GM19397 (cell line): ENCODE measurements at regions not wholly inside any gene's neighbourhood (a gene's known extent, or its start where the extent isn't known, plus 50 kb on each side); places are given as distances from the start of the nearest gene placed in this dataset.
"Not testable (repeated sequence)": the region's sequence is repeated elsewhere in the genome, so short reads cannot be mapped to it uniquely, and the experiment has no call there.

Experiments used
- ATAC-seq: cut with Tn5 transposase; IDR thresholded peaks from one replicate; pipeline ENCODE4 v1.9.1; 2021; ENCODE audit warnings: mild to moderate bottlenecking, moderate library complexity; ENCODE audit not compliant: unreplicated experiment

DNA sequence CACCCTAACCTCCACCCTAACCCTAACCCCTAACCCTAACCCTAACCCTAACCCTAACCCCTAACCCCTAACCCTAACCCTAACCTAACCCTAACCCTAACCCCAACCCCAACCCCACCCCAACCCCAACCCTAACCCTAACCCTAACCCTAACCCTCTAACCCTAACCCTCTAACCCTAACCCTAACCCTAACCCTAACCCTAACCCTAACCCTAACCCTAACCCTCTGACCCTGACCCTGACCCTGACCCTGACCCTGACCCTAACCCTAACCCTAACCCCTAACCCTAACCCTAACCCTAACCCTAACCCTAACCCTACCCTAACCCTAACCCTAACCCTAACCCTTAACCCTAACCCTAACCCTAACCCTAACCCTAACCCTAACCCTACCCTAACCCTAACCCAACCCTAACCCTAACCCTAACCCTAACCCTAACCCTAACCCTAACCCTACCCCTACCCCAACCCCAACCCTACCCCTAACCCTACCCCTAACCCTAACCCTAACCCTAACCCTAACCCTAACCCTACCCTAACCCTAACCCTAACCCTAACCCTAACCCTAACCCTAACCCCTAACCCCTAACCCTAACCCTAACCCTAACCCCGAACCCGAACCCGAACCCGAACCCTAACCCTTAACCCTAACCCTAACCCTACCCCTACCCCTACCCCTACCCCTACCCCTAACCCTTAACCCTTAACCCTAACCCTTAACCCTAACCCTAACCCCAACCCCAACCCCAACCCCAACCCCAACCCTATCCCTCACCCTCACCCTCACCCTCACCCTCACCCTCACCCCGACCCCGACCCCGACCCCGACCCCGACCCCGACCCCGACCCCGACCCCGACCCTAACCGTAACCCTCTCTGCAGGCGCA, 186.2 kb upstream of the CHL1 start:
- ATAC-seq: not testable (repeated sequence)

DNA sequence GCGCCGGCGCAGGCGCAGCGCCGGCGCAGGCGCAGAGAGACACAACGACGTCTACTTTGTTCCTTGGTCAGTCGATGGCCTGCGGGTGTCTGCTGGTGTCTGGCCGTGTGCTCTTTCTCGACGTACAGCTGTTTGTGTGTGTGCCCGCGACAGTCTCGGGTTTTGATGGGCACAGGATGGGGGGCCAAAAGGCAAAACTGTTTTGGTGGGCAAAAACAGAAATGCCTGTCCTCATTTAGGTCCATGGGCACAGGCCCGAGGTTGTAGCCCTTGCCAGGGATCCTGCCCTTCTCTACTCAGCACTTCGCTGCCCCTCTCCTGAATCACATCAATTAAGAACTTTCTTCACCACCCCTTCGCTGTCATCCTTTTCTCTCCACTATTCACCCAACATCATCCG, 184.8 kb upstream of the CHL1 start:
- no peak for ATAC-seq

DNA sequence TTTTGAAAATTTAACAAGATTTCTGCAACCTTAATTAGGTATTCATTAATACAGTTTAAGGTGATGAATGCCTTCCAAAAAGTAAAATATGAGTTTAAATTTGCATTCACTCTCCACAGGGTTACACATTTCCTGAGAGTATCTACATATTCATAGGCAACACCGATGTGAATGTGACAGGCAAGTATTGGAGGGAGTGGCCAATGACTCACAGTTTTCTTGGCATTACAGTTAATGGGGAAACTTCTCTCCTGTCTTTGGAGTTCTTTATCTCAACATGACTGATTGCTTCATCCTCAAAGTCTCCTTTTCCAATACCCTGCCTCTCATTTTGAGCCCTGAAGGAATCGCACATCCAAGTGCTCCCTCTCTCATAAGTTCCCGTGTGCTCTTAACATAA, 181.9 kb upstream of the CHL1 start:
- ATAC-seq: no peak

DNA sequence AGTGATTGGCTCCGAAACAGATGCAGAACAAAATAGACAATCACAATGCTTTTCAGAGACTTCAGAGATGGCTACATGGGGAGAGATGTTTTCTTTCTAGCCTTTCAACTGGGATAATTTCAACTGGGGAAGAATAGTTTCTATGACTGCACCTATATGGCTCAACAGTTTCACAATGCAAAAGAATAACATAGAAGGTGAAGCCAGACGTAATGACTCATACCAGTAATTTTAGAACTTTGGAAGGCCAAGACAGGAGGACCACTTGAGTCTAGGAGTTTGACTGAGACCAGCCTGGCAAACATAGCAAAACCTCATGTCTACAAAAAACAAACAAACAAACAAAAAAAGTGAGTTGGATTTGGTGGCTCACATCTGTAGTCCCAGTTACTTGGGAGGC, 180.2 kb upstream of the CHL1 start:
- ATAC-seq: no peak

DNA sequence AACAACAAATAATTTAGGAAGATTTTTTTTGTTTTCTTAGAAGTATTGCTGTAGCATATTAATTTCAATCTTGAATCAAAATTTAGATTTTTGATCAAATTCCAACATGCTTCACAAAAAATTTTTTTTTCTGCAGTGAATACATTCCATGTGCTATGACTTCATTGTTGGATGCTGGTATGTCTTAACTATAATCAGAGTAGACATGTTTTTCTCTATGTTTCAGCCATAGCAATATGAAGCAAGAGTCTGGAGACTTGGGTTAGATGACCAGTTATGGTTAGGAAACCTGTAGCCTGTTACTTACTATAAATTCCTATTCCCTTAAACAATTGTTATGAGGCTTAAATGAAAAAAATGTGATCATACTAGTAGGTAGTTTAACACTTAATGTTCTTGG, 176.1 kb upstream of the CHL1 start:
- no peak for ATAC-seq

DNA sequence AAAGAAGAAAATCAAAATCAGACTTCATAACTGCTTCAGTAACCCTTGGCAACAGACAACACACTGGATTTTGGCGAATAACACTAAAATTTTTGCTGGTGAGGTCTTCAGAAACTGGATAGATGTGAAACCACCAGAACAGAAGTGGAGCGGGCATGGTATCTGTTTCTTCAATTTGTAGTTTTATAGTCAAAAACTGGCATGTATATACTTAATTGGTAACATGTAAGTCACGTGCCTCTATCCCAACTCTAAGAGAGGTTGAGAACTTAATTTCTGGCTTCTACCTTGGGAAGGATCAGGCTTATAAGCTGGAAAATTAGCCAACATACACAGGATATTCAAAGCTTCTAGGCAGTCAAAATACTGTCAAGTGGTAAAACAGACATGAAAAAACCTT, 172.6 kb upstream of the CHL1 start:
- ATAC-seq: no peak

DNA sequence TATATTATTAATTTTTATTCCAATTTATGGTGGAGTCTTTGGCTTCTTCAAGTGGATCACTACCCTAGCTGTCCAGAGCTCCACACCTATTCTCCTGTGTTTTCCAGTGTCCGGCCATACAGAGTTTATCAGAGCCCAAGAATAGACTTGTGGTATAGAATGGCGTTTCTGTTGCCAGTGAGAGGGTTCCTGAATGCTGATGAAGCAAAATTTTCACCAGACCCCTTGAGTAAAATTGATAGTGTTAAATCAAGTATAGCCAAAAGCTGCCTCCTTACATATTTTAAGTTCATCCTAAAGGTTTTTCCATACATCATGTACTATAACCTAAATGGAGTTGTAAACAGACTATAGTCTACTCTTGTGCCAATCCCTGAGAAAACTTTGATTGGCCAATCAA, 171.5 kb upstream of the CHL1 start:
- ATAC-seq: no peak

DNA sequence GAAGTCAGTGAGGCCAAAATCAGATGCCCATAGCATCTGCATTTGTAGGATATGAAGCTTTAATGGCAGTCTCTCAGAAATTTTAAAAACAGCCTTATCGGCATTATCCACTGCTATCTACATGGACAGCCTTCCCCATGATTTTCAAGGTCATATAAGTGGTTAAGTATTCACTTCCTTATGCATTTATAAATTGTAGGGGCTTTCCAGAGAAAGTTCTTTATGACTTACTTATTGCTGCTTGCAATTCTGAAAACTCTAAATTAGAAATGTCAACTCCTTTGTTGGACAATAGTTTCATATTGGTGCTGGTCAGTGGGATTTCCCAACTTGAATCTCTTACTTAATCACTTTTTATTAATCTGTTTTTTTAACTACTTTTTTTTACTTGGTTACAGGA, 160.6 kb upstream of the CHL1 start:
- not testable (repeated sequence) for ATAC-seq

DNA sequence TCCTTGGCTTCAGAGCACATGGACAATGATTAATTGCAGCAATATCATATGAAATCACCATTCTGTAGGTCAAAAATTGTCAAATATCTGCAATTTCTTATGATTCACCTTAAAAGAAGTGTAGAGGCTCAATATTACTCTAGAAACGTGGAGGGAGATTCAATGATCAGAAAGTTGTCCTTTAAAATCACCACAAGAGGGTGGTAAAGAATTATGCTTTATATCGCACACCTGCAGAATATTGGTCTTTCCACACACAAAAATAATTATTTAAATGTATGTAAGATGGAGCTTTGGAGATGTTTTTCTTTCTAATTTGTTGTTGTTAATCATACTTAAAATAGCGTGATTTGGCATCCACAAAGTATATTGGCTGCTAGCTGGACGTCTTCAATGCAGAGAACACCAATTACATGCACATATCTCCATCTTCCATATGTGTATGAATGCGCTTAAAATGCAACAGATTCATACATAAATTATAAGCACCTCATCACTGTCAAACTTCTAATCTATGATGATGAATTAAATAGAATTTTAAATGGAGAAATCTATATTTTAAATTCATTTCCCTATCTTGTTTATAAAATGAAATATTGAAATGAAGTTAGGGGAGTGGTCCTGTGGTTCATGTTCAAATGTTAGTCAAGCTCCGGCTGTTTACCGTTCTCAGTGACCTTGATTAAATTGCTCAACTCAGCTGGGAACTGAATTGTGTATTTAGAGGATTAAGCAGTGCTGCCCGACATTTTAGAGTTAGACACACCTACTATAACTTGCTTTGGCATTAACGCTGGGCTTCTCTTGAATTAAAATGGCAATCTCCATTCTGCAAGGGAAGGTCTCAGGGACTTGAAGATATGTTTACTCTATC, 153.5 kb upstream of the CHL1 start:
- not testable (repeated sequence) for ATAC-seq

DNA sequence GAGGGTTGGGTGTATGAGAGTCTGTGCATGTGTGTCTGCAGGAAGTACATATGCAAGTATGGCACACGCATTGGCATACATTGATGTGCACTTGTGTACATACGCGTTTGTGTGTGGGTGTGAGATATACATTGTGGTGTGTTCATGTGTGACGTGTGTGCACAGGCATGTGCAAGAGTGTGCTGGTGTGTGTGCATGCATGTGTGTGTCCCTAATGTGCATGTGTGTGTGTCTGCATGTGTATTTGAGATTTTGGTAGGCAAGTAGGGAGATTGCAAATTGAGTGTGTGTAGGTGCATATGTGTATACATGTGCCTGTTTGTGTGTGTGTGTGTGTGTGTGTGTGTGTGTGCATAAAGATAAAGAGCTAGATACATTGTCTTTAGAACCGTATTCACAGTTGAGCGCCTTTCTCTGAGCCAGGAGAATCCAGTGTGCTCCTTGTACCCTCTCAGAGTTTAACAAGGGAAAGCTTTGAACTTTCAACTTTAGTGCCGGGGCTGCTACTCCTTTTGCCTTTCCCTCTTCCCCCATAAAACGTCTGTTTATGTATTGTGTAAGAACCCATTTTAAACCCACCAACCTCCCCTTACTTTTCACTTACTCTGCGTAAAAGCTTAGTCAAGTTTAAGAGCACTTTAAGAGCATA, 152.4 kb upstream of the CHL1 start:
- no peak for ATAC-seq

DNA sequence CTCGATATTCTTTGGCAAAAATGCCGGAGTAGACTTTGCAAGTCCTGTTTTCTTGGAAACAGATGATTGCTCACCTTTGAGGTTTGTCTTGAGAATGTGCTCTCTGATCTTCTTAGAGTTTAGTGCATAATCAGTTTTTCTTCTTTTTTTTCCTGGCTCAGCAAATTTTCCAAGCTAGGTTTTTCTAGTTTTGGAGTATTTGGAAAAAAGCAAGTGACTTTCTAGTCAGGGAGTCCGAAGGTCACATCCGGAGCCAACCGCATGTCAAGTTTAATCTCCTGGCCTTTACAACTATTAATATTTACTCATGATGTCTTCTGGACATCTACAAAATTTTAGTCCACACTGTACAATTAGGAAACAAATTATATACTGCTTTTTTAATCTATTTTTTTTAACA, 151.6 kb upstream of the CHL1 start:
- ATAC-seq: not testable (repeated sequence)

DNA sequence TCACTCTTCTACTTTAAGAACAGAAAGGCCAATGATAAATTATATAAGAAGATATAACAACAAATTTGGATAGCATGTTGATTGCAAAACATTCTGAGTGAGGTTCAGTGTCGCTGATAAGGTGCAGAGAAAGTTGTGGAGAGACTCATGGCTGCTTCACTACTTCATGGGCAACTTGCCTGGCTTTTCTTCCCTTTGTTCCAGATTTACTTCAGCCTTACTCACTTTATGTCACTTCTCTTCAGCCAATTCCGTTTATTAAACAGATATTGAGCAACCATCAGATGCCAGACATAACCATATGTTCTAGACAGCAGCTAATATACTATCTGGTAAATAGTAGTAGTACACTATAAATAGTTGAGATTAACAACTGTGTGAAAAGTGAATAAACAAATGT, 150.0 kb upstream of the CHL1 start:
- no peak for ATAC-seq

DNA sequence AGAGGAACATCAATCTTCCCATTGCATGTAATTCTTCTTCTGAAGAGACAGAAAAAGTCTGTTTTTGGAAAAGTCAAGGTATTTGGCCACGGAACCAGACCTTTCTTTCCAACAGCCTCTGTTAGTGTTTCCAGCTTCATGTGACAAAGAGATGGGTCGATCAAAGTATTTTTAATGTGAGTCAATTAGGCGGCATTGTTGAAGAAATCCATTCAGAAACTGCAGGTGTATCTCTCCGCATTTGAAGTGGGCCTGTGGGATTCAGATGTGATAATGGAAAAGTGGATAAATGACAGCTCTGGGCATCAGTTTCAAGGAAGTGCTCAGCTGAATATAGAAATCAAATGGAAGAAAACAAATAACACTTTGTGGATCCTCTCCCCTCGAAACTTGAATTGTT, 143.1 kb upstream of the CHL1 start:
- ATAC-seq: not testable (repeated sequence)

DNA sequence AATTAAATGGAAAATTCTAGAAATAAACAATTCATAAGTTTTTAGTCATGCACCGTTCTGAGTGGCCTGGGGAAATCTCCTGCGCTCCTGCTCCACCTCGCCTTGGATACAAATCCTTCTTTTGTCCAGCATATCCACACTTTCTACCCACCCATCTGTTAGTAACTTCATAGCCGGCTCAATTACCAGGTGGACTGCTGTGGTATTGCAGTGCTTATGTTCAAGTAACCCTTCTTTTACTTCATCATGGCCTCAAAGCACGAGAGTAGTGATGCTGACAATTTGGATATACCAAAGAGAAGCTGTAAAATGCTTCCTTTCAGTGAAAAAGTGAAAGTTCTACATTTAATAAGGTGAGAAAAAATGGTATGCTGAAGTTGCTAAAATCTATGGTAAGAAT, 142.3 kb upstream of the CHL1 start:
- no peak for ATAC-seq

DNA sequence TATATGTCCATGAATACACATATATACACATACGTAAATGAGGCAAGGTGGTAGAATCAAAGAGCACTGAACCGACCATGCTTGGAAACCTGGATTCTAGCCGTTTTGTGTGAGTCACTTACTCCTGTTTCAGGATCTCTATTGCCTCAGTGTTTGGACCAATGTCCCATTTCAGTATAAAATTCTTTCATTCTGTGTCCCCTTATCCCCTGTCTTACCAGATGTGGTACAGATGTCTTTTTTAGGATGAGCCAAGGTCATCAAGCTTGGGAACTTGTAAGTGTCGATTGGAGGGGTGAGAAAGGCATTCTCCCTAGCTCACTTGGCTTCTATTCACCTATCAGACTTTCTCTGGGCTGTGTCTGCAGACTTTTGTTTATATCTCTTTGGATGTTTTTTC, 139.9 kb upstream of the CHL1 start:
- ATAC-seq: no peak

DNA sequence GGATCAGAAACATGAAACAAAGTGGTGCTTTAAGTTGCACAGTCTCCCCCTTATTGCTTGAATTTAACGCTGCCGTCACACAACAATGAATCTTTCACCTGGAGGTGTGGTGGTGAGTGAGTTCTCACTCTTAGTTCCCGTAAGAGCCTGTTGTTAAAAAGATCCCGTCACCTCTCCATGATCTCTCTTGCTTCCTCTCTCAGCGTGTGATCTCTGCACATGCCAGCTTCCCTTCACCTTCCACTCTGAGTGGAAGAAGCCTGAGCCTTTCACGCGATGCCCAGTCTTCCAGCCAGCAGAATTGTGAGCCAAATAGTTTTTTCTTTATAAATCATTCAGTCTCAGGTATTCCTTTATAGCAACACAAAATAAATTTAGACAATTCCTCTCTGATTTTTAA, 136.7 kb upstream of the CHL1 start:
- no peak for ATAC-seq

DNA sequence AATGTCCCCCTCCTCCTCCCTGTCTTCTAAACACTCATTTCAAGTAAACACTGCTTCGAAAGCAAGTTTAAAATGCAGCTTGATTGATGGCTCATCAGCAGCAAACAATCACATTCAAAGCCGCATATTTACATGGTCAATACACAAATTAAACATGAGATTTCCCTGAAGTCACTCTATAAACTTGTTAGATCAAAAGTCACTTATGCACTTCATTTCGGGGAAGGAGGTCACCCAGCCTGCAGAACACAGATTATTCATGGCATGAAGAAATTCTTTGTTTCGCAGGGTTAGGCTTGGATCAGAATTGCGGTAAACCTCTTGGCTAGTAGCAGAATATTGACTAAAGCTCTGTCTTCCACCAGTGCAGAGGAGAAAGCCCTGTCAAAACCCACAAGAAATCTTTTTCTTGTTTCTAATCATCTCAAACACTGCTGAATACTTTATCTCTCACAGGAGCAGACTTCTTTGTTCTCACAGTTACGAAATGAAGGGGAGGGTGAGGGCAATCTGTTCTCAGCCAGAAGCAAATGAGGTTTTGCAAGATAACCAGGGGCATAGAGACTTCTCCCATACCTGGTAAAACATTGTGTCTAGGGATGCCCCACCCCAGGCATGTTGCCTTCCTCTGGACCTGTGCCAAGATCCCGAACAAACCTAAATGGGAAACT, 133.3 kb upstream of the CHL1 start:
- ATAC-seq: no peak

DNA sequence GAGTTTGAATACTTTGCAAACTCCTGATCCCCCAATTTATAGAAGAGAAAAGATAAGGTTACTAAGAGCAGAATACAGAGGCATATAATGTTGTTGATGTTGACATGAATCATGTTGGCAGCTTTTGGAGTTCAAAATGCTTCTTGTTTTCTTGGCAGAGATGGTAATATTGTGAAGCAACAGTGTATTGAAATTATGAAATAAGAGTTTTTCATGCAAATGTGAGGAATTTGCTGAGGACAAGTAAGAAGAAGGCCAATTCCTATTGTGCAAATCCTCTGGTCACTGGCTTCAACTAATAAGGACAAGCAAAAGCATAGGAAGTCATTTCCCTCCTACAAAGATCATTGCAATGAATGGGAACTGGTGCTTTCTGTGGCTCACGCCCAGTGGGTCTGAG, 126.9 kb upstream of the CHL1 start:
- ATAC-seq: no peak

DNA sequence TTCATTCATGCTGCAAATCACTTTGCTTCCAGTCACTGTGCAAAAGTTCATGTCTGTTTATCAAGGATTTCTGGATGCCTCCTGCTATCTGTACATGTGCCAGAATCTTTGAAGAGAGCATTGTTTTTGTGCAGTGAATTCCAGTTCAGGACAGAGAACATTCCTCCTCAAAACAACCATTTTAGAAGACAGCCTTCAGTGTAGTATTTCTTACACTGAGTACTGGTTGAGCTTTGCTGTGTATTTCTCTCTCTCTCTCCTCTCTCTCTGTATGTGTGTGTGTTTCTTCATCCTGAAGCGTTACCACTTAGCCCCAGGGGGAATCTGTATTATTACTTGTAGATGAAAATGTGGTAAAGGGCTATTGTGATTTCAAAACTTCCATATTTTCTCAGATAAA, 123.8 kb upstream of the CHL1 start:
- ATAC-seq: no peak

DNA sequence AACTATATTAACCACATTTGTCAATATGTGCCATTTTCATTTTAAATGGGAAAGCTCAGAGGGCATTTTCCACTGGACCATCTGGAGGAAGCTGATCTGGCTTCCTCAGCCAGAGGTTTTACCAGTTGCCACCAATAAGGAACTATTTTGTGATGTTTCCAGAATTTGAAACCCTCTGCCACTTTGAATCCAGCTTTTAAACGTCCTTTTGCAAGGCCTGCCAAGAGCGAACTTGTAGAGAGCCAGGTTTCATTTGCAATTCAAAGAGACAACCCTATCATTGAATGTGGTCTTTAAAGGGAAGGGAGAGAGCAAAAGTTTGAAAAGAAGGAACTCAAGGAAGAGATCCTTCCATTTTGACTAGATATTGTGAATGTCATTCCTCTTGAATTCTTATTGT, 123.3 kb upstream of the CHL1 start:
- no peak for ATAC-seq

DNA sequence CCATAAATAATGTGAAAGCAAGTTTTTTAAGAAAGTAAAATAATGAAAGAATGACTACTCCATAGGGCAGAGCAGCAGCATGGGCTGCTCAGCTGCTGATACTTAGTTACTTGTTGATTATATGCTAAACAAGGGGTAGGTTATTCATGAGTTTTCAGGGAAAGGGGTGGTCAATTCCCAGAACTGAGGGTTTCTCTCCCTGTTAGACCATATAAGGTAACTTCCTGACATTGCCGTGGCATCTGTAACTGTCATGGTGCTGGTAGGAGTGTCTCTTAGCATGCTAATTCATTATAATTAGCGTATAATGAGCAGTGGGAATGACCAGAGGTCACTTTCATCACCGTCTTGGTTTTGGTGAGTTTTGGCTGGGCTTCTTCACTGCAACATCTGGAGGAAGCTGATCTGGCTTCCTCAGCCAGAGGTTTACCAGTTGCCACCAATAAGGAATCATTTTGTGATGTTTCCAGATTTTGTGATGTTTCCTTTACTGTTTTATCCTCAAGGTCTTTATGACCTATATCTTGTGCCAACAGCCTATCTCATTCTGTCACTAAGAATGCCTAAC, 121.8 kb upstream of the CHL1 start:
- ATAC-seq: no peak
